GM12878 (cell line): ENCODE measurements at regions not wholly inside any gene's neighbourhood (a gene's known extent, or its start where the extent isn't known, plus 50 kb on each side); places are given as distances from the start of the nearest gene placed in this dataset.

ENCODE experiments used
- BACH1 ChIP-seq: fragments of 450-650 bp; IDR thresholded peaks from 2 replicates; pipeline ENCODE4 v1.6.1; 2017; ENCODE audit warnings: mild to moderate bottlenecking, borderline replicate concordance
- CBX5 ChIP-seq: sonication (generic); IDR thresholded peaks from 2 replicates; pipeline ENCODE4 v1.6.1; 2016; ENCODE audit warnings: low read depth, moderate library complexity, mild to moderate bottlenecking, inconsistent platforms
- E2F8 ChIP-seq: fragments of 450-650 bp; IDR thresholded peaks from 2 replicates; pipeline ENCODE4 v1.6.1; 2018; ENCODE audit warnings: mild to moderate bottlenecking, low read depth, moderate library complexity; ENCODE audit not compliant: partially characterized antibody
- HDAC6 ChIP-seq: fragments of 200-600 bp; sonication (generic); IDR thresholded peaks from one replicate; pipeline ENCODE4 v1.8.0; 2017; ENCODE audit warnings: antibody characterized with exemption; ENCODE audit not compliant: unreplicated experiment
- PAX5 ChIP-seq: IDR thresholded peaks from 2 replicates; pipeline ENCODE4 v1.6.1; 2011; ENCODE audit warnings: low read depth, low read length, borderline replicate concordance
- SIN3A ChIP-seq: IDR thresholded peaks from 2 replicates; pipeline ENCODE4 v1.6.1; 2012; ENCODE audit warnings: low read depth, low read length, improper control_type of control experiment
- SMAD1 ChIP-seq: fragments of 450-650 bp; IDR thresholded peaks from 2 replicates; pipeline ENCODE4 v1.6.1; 2018; ENCODE audit warnings: mild to moderate bottlenecking, low read depth; ENCODE audit not compliant: partially characterized antibody
- SRF ChIP-seq, 2 experiments: IDR thresholded peaks; 2 replicates each; pipeline ENCODE4 v1.6.1; 2011; ENCODE audit warnings: low read depth in 2 of 2, low read length in 2 of 2, mild to moderate bottlenecking in 1 of 2, moderate library complexity in 1 of 2
- ZBTB11 ChIP-seq: fragments of 450-650 bp; formaldehyde crosslinking; IDR thresholded peaks from 2 replicates; pipeline ENCODE4 v1.5.0; 2022; ENCODE audit warnings: mild to moderate bottlenecking, missing genetic modification characterization

GRCh38 chr2:867296-867695 lies 83.4 kb upstream of the SNTG2 start (continued):
- no peak for TF ChIP-seq E2F8
- no peak for TF ChIP-seq SRF (IDR thresholded peaks at IDR 0.05; ENCODE audit: low read depth in 2 of 2, low read length in 2 of 2)
- no peak for TF ChIP-seq HDAC6
- no peak for TF ChIP-seq SMAD1
- no peak for TF ChIP-seq CBX5
- TF ChIP-seq PAX5 = no peak
- TF ChIP-seq BACH1 = no peak
- TF ChIP-seq SIN3A = no peak
- no peak for TF ChIP-seq ZBTB11
